Nephron (organoid): ENCODE measurements at regions not wholly inside any gene's neighbourhood (a gene's known extent, or its start where the extent isn't known, plus 50 kb on each side); places are given as distances from the start of the nearest gene placed in this dataset.

Experiments
- H3K27ac Mint-ChIP-seq, 3 experiments: 2 replicates each; pipeline ENCODE4 v1.8.0; 2020; ENCODE audit warnings: mixed read lengths in 3 of 3, mild to moderate bottlenecking in 2 of 3, moderate library complexity in 1 of 3
- H3K27me3 Mint-ChIP-seq: 2 replicates; pipeline ENCODE4 v1.8.0; 2021; ENCODE audit warnings: low read depth, mild to moderate bottlenecking, moderate library complexity, mixed read lengths
- H3K36me3 Mint-ChIP-seq: 2 replicates; pipeline ENCODE4 v1.8.0; 2020; ENCODE audit warnings: low read depth, mixed read lengths
- H3K4me1 Mint-ChIP-seq: 2 replicates; pipeline ENCODE4 v1.8.0; 2020; ENCODE audit warnings: mixed read lengths
- H3K4me3 Mint-ChIP-seq, 3 experiments: 2 replicates each; pipeline ENCODE4 v1.8.0; 2020; ENCODE audit warnings: mild to moderate bottlenecking in 3 of 3, mixed read lengths in 3 of 3, moderate library complexity in 2 of 3
- H3K9me3 Mint-ChIP-seq: 2 replicates; pipeline ENCODE4 v1.8.0; 2020; ENCODE audit warnings: mixed read lengths
- CTCF ChIP-seq, 3 experiments: fragments of 200-600 bp; sonication (generic); IDR thresholded peaks; one replicate each; pipeline ENCODE4 v1.5.0; 2021; ENCODE audit warnings: antibody characterized with exemption in 3 of 3; ENCODE audit not compliant: unreplicated experiment in 3 of 3

DNA sequence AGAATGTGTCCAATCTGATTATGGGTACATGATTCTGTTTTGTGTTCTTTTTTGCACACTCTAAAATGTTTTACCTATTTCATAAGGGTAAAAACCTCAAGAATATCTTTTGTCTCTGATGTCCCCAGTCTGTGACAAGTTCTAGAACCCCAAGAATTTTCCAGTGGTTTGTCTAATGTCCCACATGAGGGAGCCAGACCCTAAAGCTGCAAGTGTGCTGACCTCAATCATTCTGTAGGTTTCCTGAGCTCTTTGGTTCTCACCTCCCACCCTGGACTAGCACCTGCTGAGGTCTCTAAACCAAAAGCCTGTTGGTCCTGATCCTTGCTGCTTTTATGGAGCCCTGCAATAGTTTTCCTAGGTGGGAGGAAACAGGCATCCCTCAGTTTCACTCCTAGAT is 149.8 kb upstream of the MPPED2 start:
- Mint-ChIP-seq H3K4me1 (peaks cover under 1% of the 10 kb centered on the region), H3K27me3 (no peaks in the 10 kb centered on the region), H3K27ac (no peak overlapping the region), H3K9me3 (no peaks in the 10 kb centered on the region), H3K4me3 (no peak overlapping the region), H3K36me3 (peaks cover 3% of the 10 kb centered on the region)
- no peak for TF ChIP-seq CTCF (IDR thresholded peaks at IDR 0.05; ENCODE audit: unreplicated experiment in 3 of 3)

- Mint-ChIP-seq H3K27ac (no peak overlapping the region), H3K36me3 (peaks cover 2% of the 10 kb centered on the region), H3K4me1 (no peaks in the 10 kb centered on the region), H3K4me3 (no peak overlapping the region), H3K27me3 (no peaks in the 10 kb centered on the region), H3K9me3 (no peaks in the 10 kb centered on the region)
- TF ChIP-seq CTCF (IDR thresholded peaks at IDR 0.05; ENCODE audit: unreplicated experiment in 3 of 3): no peak
These were observed 147.6 kb upstream of the MPPED2 start for GRCh38 chr11:30733748-30734147.

- Mint-ChIP-seq H3K27me3 (no peaks in the 10 kb centered on the region), H3K36me3 (no peaks in the 10 kb centered on the region), H3K27ac (no peak overlapping the region), H3K4me3 (no peak overlapping the region), H3K9me3 (no peaks in the 10 kb centered on the region), H3K4me1 (no peaks in the 10 kb centered on the region)
- no peak for TF ChIP-seq CTCF (IDR thresholded peaks at IDR 0.05; ENCODE audit: unreplicated experiment in 3 of 3)
These were observed 143.9 kb upstream of the MPPED2 start for GRCh38 chr11:30730011-30730410.

- Mint-ChIP-seq H3K4me1 (no peaks in the 10 kb centered on the region), H3K4me3 (no peak overlapping the region), H3K27me3 (no peaks in the 10 kb centered on the region), H3K9me3 (no peaks in the 10 kb centered on the region), H3K36me3 (no peaks in the 10 kb centered on the region), H3K27ac (no peak overlapping the region)
- TF ChIP-seq CTCF (IDR thresholded peaks at IDR 0.05; ENCODE audit: unreplicated experiment in 3 of 3): no peak
These were observed 143.1 kb upstream of the MPPED2 start for GRCh38 chr11:30729187-30729713.

GRCh38 chr11:30725645-30726195 is 139.6 kb upstream of the MPPED2 start:
- no peak for TF ChIP-seq CTCF (IDR thresholded peaks at IDR 0.05; ENCODE audit: unreplicated experiment in 3 of 3)
- H3K27ac Mint-ChIP-seq: no peak overlapping the region
- H3K36me3 Mint-ChIP-seq: no peaks in the 10 kb centered on the region
- no peaks in the 10 kb centered on the region for H3K4me1 Mint-ChIP-seq
- H3K27me3 Mint-ChIP-seq: peaks cover 3% of the 10 kb centered on the region
- no peak overlapping the region for H3K4me3 Mint-ChIP-seq
- H3K9me3 Mint-ChIP-seq: no peaks in the 10 kb centered on the region

DNA sequence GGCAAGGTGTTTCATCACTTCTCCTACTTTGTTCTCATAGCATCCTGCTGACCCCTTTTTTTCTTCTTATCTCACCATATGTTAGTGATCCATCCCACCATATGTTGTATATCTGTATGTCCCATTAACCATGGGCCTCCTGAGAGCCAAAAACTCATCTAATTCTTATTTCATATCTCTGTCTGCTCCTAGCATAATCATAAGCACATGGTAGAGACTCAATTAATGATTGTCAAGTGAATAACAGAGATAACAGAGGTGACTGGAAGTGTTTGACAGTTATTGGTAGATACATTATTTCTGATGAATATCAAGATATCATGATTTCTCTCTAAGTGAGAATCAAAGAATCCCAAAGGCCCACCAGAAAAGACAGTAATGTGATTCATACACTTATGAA is 138.1 kb upstream of the MPPED2 start:
- Mint-ChIP-seq H3K9me3 (no peaks in the 10 kb centered on the region), H3K4me3 (no peak overlapping the region), H3K4me1 (no peaks in the 10 kb centered on the region)

More for the DNA sequence above, 138.1 kb upstream of the MPPED2 start:
- Mint-ChIP-seq H3K36me3 (no peaks in the 10 kb centered on the region), H3K27ac (no peak overlapping the region), H3K27me3 (peaks cover 3% of the 10 kb centered on the region)
- TF ChIP-seq CTCF (IDR thresholded peaks at IDR 0.05; ENCODE audit: unreplicated experiment in 3 of 3): no peak
